Lower leg skin (tissue), 3 donors: ENCODE measurements at regions not wholly inside any gene's neighbourhood (a gene's known extent, or its start where the extent isn't known, plus 50 kb on each side); places are given as distances from the start of the nearest gene placed in this dataset.

ENCODE experiments used
- CTCF ChIP-seq, 3 donors: fragments of 450-650 bp; IDR thresholded peaks; one replicate each; pipeline ENCODE4 v1.5.1; 2016; ENCODE audit warnings: antibody characterized with exemption in 3 of 3, mild to moderate bottlenecking in 3 of 3, moderate library complexity in 2 of 3
- POLR2A ChIP-seq, 2 donors: fragments of 450-650 bp; IDR thresholded peaks; one replicate each; pipeline ENCODE4 v1.6.1; 2016 to 2017; ENCODE audit warnings: antibody characterized with exemption in 2 of 2, mild to moderate bottlenecking in 1 of 2, moderate library complexity in 1 of 2

DNA sequence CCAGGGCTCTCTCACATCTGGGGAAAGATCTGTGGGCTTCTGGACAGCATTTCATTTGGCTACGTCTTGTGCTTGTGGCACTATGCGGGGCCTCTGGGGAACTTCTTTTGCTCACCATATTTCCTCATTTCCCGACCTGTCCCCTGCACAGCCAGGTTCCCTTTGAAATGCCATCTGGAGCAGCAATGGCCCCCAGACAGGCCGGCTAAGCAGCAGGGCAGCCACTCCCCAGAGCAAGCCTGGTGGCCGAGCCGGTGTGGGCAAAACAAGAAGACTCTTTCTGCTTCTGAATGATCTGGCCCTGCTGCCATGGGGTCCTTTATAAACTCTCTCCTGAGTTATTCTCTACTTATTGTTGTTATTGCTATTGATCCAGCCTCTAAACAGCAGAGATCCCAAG lies 190.7 kb upstream of the NECTIN1 start:
- no peak for TF ChIP-seq CTCF (IDR thresholded peaks at IDR 0.05)
- no peak for TF ChIP-seq POLR2A (IDR thresholded peaks at IDR 0.05)
